GM12878 (cell line): ENCODE measurements at regions not wholly inside any gene's neighbourhood (a gene's known extent, or its start where the extent isn't known, plus 50 kb on each side); places are given as distances from the start of the nearest gene placed in this dataset.

ENCODE experiments used
- ATAC-seq: fragments of 200-7000 bp; cut with Tn5 transposase; 3 replicates; pipeline ENCODE4 v1.9.1; 2020; ENCODE audit warnings: mild to moderate bottlenecking, moderate library complexity
- BruUV-seq: library from RNA; stranded (reverse); fragments of 400-500 nt; replicated peaks from 2 replicates; lab custom pipeline; 2021; lab: Mats Ljungman, UMichigan
- CTCF ChIA-PET: fragments of 300-600 bp; sonication (Branson Sonifier 250); formaldehyde crosslinking; extraction: SDS; loops from one replicate; lab custom pipeline; 2021; ENCODE audit warnings: inconsistent platforms; lab: Yijun Ruan, JAX
- POLR2A ChIA-PET: fragments of 350-600 bp; formaldehyde crosslinking; extraction: SDS; loops from one replicate; lab custom pipeline; 2021; ENCODE audit warnings: inconsistent platforms; lab: Charles Lee
- RAD21 ChIA-PET: fragments of 300-600 bp; sonication (Branson Sonifier 250); formaldehyde crosslinking; loops from one replicate; lab custom pipeline; 2023; ENCODE audit warnings: antibody characterized with exemption; ENCODE audit not compliant: unreplicated experiment; lab: Charles Lee
- SMC1A ChIA-PET: fragments of 300-600 bp; sonication (Branson Sonifier 250); formaldehyde crosslinking; loops from one replicate; lab custom pipeline; 2023; ENCODE audit not compliant: unreplicated experiment, uncharacterized antibody; lab: Charles Lee
- DNase-seq: peaks from one replicate; pipeline ENCODE4 v3.0.0-alpha.2; 2011; ENCODE audit warnings: low read depth, low spot score
- FAIRE-seq: peaks from 3 replicates; lab custom pipeline; 2011; peaks lifted over from hg19 to GRCh38; lab: Jason Lieb, UNC
- H2AFZ ChIP-seq: 2 replicates; pipeline ENCODE4 v1.6.0; 2011; ENCODE audit warnings: low read depth, low read length, control low read depth; ENCODE audit not compliant: control insufficient read depth
- H3K27ac ChIP-seq: 2 replicates; pipeline ENCODE4 v1.5.1; 2011; ENCODE audit warnings: control low read depth; ENCODE audit not compliant: control insufficient read depth, insufficient read depth
- H3K27me3 ChIP-seq, 2 experiments: replicated peaks in 1 of 2; 2 replicates each; pipeline versions ENCODE4 v1.6.0 to v1.6.1; 2011; ENCODE audit warnings: low read length in 1 of 2; ENCODE audit not compliant: control insufficient read depth in 2 of 2, insufficient read depth in 2 of 2
- H3K36me3 ChIP-seq, 2 experiments: 2 replicates each; pipeline ENCODE4 v1.5.1; 2011; ENCODE audit warnings: low read length in 1 of 2; ENCODE audit not compliant: control insufficient read depth in 2 of 2, insufficient read depth in 2 of 2
- H3K4me1 ChIP-seq: 2 replicates; pipeline ENCODE4 v1.6.1; 2011; ENCODE audit warnings: mild to moderate bottlenecking, low read length, moderate library complexity, mixed read lengths; ENCODE audit not compliant: control insufficient read depth, insufficient read depth
- H3K4me2 ChIP-seq: 2 replicates; pipeline ENCODE4 v1.6.0; 2011; ENCODE audit warnings: control low read depth; ENCODE audit not compliant: control insufficient read depth, insufficient read depth
- H3K4me3 ChIP-seq: fragments of 200-600 bp; sonication (generic); 2 replicates; pipeline ENCODE4 v1.5.1; 2016
- H3K79me2 ChIP-seq: 2 replicates; pipeline ENCODE4 v1.6.0; 2011; ENCODE audit warnings: low read length; ENCODE audit not compliant: control insufficient read depth, insufficient read depth
- H3K9ac ChIP-seq: 2 replicates; pipeline ENCODE4 v1.8.0; 2011; ENCODE audit warnings: low read length, control low read depth, mixed read lengths; ENCODE audit not compliant: control insufficient read depth, insufficient read depth
- H3K9me3 ChIP-seq: replicated peaks from 3 replicates; pipeline ENCODE4 v1.5.1; 2011; ENCODE audit warnings: mild to moderate bottlenecking, low read length; ENCODE audit not compliant: control insufficient read depth, insufficient read depth
- H4K20me1 ChIP-seq: 2 replicates; pipeline ENCODE4 v1.6.0; 2011; ENCODE audit not compliant: control insufficient read depth, insufficient read depth
- ATF7 ChIP-seq: fragments of 450-650 bp; IDR thresholded peaks from 2 replicates; pipeline ENCODE4 v1.6.1; 2016; ENCODE audit warnings: low read depth, mild to moderate bottlenecking
- CBFB ChIP-seq: IDR thresholded peaks from 2 replicates; pipeline ENCODE4 v1.6.1; 2016; ENCODE audit warnings: antibody characterized with exemption, low read depth
- FOXM1 ChIP-seq: IDR thresholded peaks from 2 replicates; pipeline ENCODE4 v1.6.1; 2012; ENCODE audit warnings: low read depth, mild to moderate bottlenecking, inconsistent platforms, low read length, moderate library complexity
- GATAD2B ChIP-seq: fragments of 450-650 bp; conservative IDR thresholded peaks from 2 replicates; pipeline ENCODE4 v1.6.1; 2017; ENCODE audit warnings: low read depth, mild to moderate bottlenecking, moderate library complexity
- HCFC1 ChIP-seq: fragments of 150-350 bp; IDR thresholded peaks from 2 replicates; pipeline ENCODE4 v1.6.1; 2014; ENCODE audit warnings: low read length
- HDGF ChIP-seq: fragments of 450-650 bp; IDR thresholded peaks from 2 replicates; pipeline ENCODE4 v1.6.1; 2016; ENCODE audit warnings: antibody characterized with exemption
- MTA2 ChIP-seq: fragments of 450-650 bp; IDR thresholded peaks from 2 replicates; pipeline ENCODE4 v1.6.1; 2016; ENCODE audit warnings: low read depth, mild to moderate bottlenecking, moderate library complexity
- POLR2AphosphoS2 ChIP-seq: IDR thresholded peaks from 2 replicates; pipeline ENCODE4 v1.6.1; 2011; ENCODE audit warnings: low read depth, mild to moderate bottlenecking, low read length, improper control_type of control experiment, moderate library complexity
- WRNIP1 ChIP-seq: IDR thresholded peaks from 2 replicates; pipeline ENCODE4 v1.6.1; 2011; ENCODE audit warnings: low read depth, low read length, improper control_type of control experiment, borderline replicate concordance
- ZSCAN29 ChIP-seq: fragments of 450-650 bp; IDR thresholded peaks from 2 replicates; pipeline ENCODE4 v1.6.1; 2017; ENCODE audit warnings: mild to moderate bottlenecking, moderate library complexity
- WGBS: methylation state at CpG from one replicate; pipeline ENCODE4 v1.1.6; 2016; ENCODE audit warnings: low lambda C conversion rate; ENCODE audit not compliant: insufficient replicate concordance, insufficient coverage; ENCODE audit errors: missing lambda C conversion rate; 5-methylcytosine and 5-hydroxymethylcytosine counted together
- in situ Hi-C: fragments of 300-500 bp; cut with MboI; formaldehyde crosslinking; loops from 9 replicates; pipeline ENCODE4 v1.14.3; 2018; ENCODE audit warnings: mixed read lengths
- intact Hi-C: fragments of 100-400 bp; cut with micrococcal nuclease; formaldehyde crosslinking; loops from one replicate; pipeline ENCODE4 v1.14.2; 2022; ENCODE audit not compliant: unreplicated experiment
- TF ChIP-seq, protein P1 (sequence below): IDR thresholded peaks from 2 replicates; pipeline ENCODE4 v1.6.1; 2012; ENCODE audit warnings: mild to moderate bottlenecking, low read depth, low read length
- TF ChIP-seq, protein P2 (sequence below): fragments of 150-350 bp; IDR thresholded peaks from 2 replicates; pipeline ENCODE4 v1.6.1; 2014; ENCODE audit warnings: mild to moderate bottlenecking, low read depth, low read length
- TF ChIP-seq, protein P3 (sequence below): fragments of 450-650 bp; IDR thresholded peaks from 2 replicates; pipeline ENCODE4 v1.6.1; 2018; ENCODE audit warnings: borderline replicate concordance, mild to moderate bottlenecking; ENCODE audit not compliant: partially characterized antibody

DNA sequence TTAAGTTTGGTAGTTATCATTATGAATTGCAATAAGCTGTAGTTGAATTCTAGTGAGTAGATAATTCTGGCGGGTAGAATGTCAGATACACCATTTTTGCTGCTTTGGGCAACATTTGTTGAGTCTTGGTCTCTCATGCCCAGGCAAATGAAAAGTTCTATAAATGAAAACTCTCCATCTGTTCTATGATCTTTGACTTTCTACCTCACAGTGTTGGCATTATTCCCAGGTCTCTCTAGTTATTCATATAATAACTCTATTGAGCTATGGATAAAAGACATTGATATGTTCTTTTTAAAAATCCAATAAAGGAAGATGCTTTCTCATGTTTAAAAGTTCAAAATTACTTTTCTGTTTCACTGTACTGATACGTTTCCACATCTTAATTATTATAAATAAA lies 415.3 kb upstream of the SEMA3D start (continued):
- TF ChIP-seq HCFC1, result no peak
- TF ChIP-seq HDGF, result no peak
- no peak for TF ChIP-seq MTA2
- no peak for TF ChIP-seq WRNIP1

DNA sequence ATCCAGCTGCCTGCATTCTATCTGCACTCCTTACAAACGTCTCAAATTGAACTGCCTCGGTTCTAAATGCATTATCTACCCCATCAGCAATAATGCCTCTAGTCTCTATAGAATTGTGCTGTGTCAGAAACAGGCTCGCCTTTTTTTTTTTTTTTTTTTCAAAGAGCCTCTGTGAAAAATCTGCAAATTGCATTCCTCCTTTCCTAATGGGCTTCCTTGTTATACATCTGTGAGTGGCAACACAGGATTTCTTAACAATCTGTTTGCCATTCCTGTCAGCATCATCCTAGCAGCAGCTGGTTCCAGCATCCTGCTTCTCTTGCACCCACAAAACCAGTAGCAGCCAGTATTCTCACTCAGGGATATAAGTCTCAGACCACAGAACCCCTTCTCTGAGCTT lies 413.5 kb upstream of the SEMA3D start:
- Histone ChIP-seq H3K9me3 (no peaks in the 10 kb centered on the region), H3K27me3 (no peaks in the 10 kb centered on the region), H3K79me2 (no peaks in the 10 kb centered on the region), H3K9ac (no peak overlapping the region), H3K4me2 (no peak overlapping the region), H3K4me1 (no peaks in the 10 kb centered on the region), H3K27ac (no peak overlapping the region), H4K20me1 (no peaks in the 10 kb centered on the region), H3K36me3 (no peaks in the 10 kb centered on the region), H3K4me3 (no peak overlapping the region), H2AFZ (no peak overlapping the region)
- intact Hi-C loops, result no loop called here
- DNase-seq (no peak), ATAC-seq (no peak), FAIRE-seq (no peak)
- in situ Hi-C loops, result no loop called here
- BruUV-seq, result no TSS peak
- ChIA-PET RAD21 (no interaction called here), CTCF (no interaction called here), POLR2A (interaction anchor here (0.7 kb wide), 1 partner anchor 23 kb away, joined by 8 read pairs; no protein-coding TSS in a partner anchor), SMC1A (no interaction called here)
- 0% methylated on average over 3 of the region's 3 CpGs for WGBS
- TF ChIP-seq, protein P1, sequence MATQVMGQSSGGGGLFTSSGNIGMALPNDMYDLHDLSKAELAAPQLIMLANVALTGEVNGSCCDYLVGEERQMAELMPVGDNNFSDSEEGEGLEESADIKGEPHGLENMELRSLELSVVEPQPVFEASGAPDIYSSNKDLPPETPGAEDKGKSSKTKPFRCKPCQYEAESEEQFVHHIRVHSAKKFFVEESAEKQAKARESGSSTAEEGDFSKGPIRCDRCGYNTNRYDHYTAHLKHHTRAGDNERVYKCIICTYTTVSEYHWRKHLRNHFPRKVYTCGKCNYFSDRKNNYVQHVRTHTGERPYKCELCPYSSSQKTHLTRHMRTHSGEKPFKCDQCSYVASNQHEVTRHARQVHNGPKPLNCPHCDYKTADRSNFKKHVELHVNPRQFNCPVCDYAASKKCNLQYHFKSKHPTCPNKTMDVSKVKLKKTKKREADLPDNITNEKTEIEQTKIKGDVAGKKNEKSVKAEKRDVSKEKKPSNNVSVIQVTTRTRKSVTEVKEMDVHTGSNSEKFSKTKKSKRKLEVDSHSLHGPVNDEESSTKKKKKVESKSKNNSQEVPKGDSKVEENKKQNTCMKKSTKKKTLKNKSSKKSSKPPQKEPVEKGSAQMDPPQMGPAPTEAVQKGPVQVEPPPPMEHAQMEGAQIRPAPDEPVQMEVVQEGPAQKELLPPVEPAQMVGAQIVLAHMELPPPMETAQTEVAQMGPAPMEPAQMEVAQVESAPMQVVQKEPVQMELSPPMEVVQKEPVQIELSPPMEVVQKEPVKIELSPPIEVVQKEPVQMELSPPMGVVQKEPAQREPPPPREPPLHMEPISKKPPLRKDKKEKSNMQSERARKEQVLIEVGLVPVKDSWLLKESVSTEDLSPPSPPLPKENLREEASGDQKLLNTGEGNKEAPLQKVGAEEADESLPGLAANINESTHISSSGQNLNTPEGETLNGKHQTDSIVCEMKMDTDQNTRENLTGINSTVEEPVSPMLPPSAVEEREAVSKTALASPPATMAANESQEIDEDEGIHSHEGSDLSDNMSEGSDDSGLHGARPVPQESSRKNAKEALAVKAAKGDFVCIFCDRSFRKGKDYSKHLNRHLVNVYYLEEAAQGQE, result no peak
- TF ChIP-seq ATF7, result no peak
- TF ChIP-seq, protein P2, sequence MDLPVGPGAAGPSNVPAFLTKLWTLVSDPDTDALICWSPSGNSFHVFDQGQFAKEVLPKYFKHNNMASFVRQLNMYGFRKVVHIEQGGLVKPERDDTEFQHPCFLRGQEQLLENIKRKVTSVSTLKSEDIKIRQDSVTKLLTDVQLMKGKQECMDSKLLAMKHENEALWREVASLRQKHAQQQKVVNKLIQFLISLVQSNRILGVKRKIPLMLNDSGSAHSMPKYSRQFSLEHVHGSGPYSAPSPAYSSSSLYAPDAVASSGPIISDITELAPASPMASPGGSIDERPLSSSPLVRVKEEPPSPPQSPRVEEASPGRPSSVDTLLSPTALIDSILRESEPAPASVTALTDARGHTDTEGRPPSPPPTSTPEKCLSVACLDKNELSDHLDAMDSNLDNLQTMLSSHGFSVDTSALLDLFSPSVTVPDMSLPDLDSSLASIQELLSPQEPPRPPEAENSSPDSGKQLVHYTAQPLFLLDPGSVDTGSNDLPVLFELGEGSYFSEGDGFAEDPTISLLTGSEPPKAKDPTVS, result no peak
- TF ChIP-seq ZSCAN29, result no peak
- no peak for TF ChIP-seq POLR2AphosphoS2
- TF ChIP-seq GATAD2B, result no peak
- TF ChIP-seq CBFB, result no peak
- TF ChIP-seq, protein P3, sequence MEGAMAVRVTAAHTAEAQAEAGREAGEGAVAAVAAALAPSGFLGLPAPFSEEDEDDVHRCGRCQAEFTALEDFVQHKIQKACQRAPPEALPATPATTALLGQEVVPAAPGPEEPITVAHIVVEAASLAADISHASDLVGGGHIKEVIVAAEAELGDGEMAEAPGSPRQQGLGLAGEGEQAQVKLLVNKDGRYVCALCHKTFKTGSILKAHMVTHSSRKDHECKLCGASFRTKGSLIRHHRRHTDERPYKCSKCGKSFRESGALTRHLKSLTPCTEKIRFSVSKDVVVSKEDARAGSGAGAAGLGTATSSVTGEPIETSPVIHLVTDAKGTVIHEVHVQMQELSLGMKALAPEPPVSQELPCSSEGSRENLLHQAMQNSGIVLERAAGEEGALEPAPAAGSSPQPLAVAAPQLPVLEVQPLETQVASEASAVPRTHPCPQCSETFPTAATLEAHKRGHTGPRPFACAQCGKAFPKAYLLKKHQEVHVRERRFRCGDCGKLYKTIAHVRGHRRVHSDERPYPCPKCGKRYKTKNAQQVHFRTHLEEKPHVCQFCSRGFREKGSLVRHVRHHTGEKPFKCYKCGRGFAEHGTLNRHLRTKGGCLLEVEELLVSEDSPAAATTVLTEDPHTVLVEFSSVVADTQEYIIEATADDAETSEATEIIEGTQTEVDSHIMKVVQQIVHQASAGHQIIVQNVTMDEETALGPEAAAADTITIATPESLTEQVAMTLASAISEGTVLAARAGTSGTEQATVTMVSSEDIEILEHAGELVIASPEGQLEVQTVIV, result no peak
- TF ChIP-seq FOXM1, result no peak
